HCT116 (cell line): ENCODE measurements at regions not wholly inside any gene's neighbourhood (a gene's known extent, or its start where the extent isn't known, plus 50 kb on each side); places are given as distances from the start of the nearest gene placed in this dataset.

Experiments
- ATAC-seq: fragments of 200-7000 bp; cut with Tn5 transposase; 2 replicates; pipeline ENCODE4 v1.9.1; 2020; ENCODE audit warnings: mild to moderate bottlenecking, moderate library complexity
- BruUV-seq: library from RNA; stranded (reverse); fragments of 400-500 nt; replicated peaks from 2 replicates; lab custom pipeline; 2021; lab: Mats Ljungman, UMichigan
- CTCF ChIA-PET: fragments of 300-600 bp; sonication (Branson Sonifier 250); formaldehyde crosslinking; loops from one replicate; lab custom pipeline; 2021; ENCODE audit warnings: antibody characterized with exemption; lab: Charles Lee
- POLR2A ChIA-PET: fragments of 300-600, 350-600 bp; sonication (Branson Sonifier 250); formaldehyde crosslinking; loops from one replicate; lab custom pipeline; 2021; ENCODE audit warnings: antibody characterized with exemption; lab: Charles Lee
- RAD21 ChIA-PET, 2 experiments: fragments of 300-600 bp; sonication (Branson Sonifier 250); formaldehyde crosslinking; loops; one replicate each; lab custom pipeline; 2023; ENCODE audit warnings: low total read pairs in 2 of 2; ENCODE audit not compliant: uncharacterized antibody in 2 of 2, unreplicated experiment in 2 of 2, low non-redundant PET in 1 of 2; lab: Charles Lee
- DNase-seq: peaks from one replicate; pipeline ENCODE4 v3.0.0-alpha.2; 2010; ENCODE audit warnings: low read depth, low spot score
- H2AFZ ChIP-seq: fragments of 200-600 bp; shearing (Covaris generic), sonication (generic); 2 replicates; pipeline ENCODE4 v1.6.1; 2017; ENCODE audit warnings: low read depth, mixed run types, mixed read lengths, antibody characterized with exemption, low read length; ENCODE audit not compliant: poor library complexity, severe bottlenecking
- H3K27ac ChIP-seq: 2 replicates; pipeline ENCODE4 v1.5.1; 2012; ENCODE audit warnings: low read depth, low read length
- H3K27me3 ChIP-seq: fragments of 200-600 bp; sonication (generic); 2 replicates; pipeline ENCODE4 v1.6.1; 2016; ENCODE audit warnings: mixed run types, low read length, mixed read lengths; ENCODE audit not compliant: insufficient read depth
- H3K36me3 ChIP-seq, 2 experiments: fragments of 200-500 bp in 1 of 2; fragments of 200-600 bp in 1 of 2; sonication (Bioruptor generic) in 1 of 2; sonication (generic) in 1 of 2; 2 replicates each; pipeline versions ENCODE4 v1.5.1 to v1.6.1; 2014 to 2016; ENCODE audit warnings: low read length in 2 of 2, inconsistent platforms in 1 of 2, mixed read lengths in 1 of 2, mixed run types in 1 of 2; ENCODE audit not compliant: insufficient read depth in 2 of 2, control insufficient read depth in 1 of 2
- H3K4me1 ChIP-seq, 2 experiments: fragments of 200-600 bp in 1 of 2; sonication (generic) in 1 of 2; 2 replicates each; pipeline versions ENCODE4 v1.5.1 to v1.6.1; 2012 to 2017; ENCODE audit warnings: low read length in 2 of 2, inconsistent platforms in 1 of 2, mild to moderate bottlenecking in 1 of 2, mixed read lengths in 1 of 2, mixed run types in 1 of 2, moderate library complexity in 1 of 2; ENCODE audit not compliant: insufficient read depth in 2 of 2, control insufficient read depth in 1 of 2
- H3K4me2 ChIP-seq: fragments of 200-600 bp; sonication (generic); 2 replicates; pipeline ENCODE4 v1.6.1; 2017; ENCODE audit warnings: mixed run types, low read length, mixed read lengths
- H3K4me3 ChIP-seq, 2 experiments: fragments of 200-600 bp in 1 of 2; sonication (generic) in 1 of 2; replicated peaks in 1 of 2; 2 replicates each; pipeline ENCODE4 v1.5.1; 2011 to 2016; ENCODE audit warnings: low read length in 2 of 2, control low read depth in 1 of 2, low read depth in 1 of 2, mild to moderate bottlenecking in 1 of 2, mixed read lengths in 1 of 2, mixed run types in 1 of 2
- H3K79me2 ChIP-seq: fragments of 200-600 bp; sonication (generic); 2 replicates; pipeline ENCODE4 v1.6.1; 2017; ENCODE audit warnings: mild to moderate bottlenecking, mixed run types, low read length, moderate library complexity, mixed read lengths; ENCODE audit not compliant: insufficient read depth
- H3K9ac ChIP-seq: fragments of 200-600 bp; sonication (generic); 2 replicates; pipeline ENCODE4 v1.6.1; 2016; ENCODE audit warnings: low read length, mixed read lengths
- H3K9me2 ChIP-seq: fragments of 200-600 bp; sonication (generic), shearing (Covaris generic); 2 replicates; pipeline ENCODE4 v1.6.1; 2017; ENCODE audit warnings: mixed run types, mild to moderate bottlenecking, moderate library complexity; ENCODE audit not compliant: insufficient read depth
- H3K9me3 ChIP-seq, 2 experiments: fragments of 200-500 bp in 1 of 2; fragments of 200-600 bp in 1 of 2; sonication (Bioruptor generic) in 1 of 2; sonication (generic) in 1 of 2; 2 replicates each; pipeline ENCODE4 v1.6.1; 2014 to 2017; ENCODE audit warnings: low read length in 2 of 2, mixed read lengths in 2 of 2, inconsistent platforms in 1 of 2, low read depth in 1 of 2, mild to moderate bottlenecking in 1 of 2, mixed run types in 1 of 2, moderate library complexity in 1 of 2; ENCODE audit not compliant: control insufficient read depth in 1 of 2, insufficient read depth in 1 of 2
- H4K20me1 ChIP-seq: fragments of 200-600 bp; sonication (generic), shearing (Covaris generic); 2 replicates; pipeline ENCODE4 v1.6.1; 2017; ENCODE audit warnings: mixed run types, mild to moderate bottlenecking, moderate library complexity; ENCODE audit not compliant: insufficient read depth
- CBX3 ChIP-seq: IDR thresholded peaks from 2 replicates; pipeline ENCODE4 v1.6.1; 2012; ENCODE audit warnings: low read depth
- CEBPB ChIP-seq: IDR thresholded peaks from 2 replicates; pipeline ENCODE4 v1.6.1; 2012; ENCODE audit warnings: low read depth
- EZH2phosphoT487 ChIP-seq: fragments of 200-600 bp; IDR thresholded peaks from 2 replicates; pipeline ENCODE4 v1.6.1; 2018; ENCODE audit warnings: antibody characterized with exemption, borderline replicate concordance
- FOSL1 ChIP-seq: IDR thresholded peaks from 2 replicates; pipeline ENCODE4 v1.6.1; 2012; ENCODE audit warnings: low read depth
- JUND ChIP-seq: IDR thresholded peaks from 2 replicates; pipeline ENCODE4 v1.6.1; 2012
- MAX ChIP-seq: IDR thresholded peaks from 2 replicates; pipeline ENCODE4 v1.6.1; 2012
- RAD21 ChIP-seq: IDR thresholded peaks from 2 replicates; pipeline ENCODE4 v1.6.1; 2012; ENCODE audit warnings: low read depth, mild to moderate bottlenecking
- SP1 ChIP-seq: IDR thresholded peaks from 2 replicates; pipeline ENCODE4 v1.6.1; 2012; ENCODE audit warnings: low read depth
- SRF ChIP-seq: IDR thresholded peaks from 2 replicates; pipeline ENCODE4 v1.6.1; 2012; ENCODE audit warnings: low read depth
- YY1 ChIP-seq: IDR thresholded peaks from 2 replicates; pipeline ENCODE4 v1.6.1; 2011; ENCODE audit warnings: low read length, low read depth, moderate library complexity, mild to moderate bottlenecking; ENCODE audit not compliant: insufficient replicate concordance; ENCODE audit errors: extremely low read depth
- ZBTB33 ChIP-seq: IDR thresholded peaks from 2 replicates; pipeline ENCODE4 v1.6.1; 2011; ENCODE audit warnings: mild to moderate bottlenecking, low read length, moderate library complexity; ENCODE audit not compliant: insufficient replicate concordance; ENCODE audit errors: extremely low read depth
- ZNF274 ChIP-seq: fragments of 200-500 bp; sonication (Bioruptor generic); IDR thresholded peaks from 2 replicates; pipeline ENCODE4 v1.6.1; 2014; ENCODE audit warnings: mild to moderate bottlenecking, low read depth, low read length, inconsistent platforms
- intact Hi-C: fragments of 100-400 bp; cut with micrococcal nuclease; formaldehyde crosslinking; loops from 2 replicates; pipeline ENCODE4 v1.10.0; 2022
- TF ChIP-seq, protein P1 (sequence below), 3 experiments: fragments of 200-600 bp in 1 of 3; sonication (generic) in 1 of 3; IDR thresholded peaks in 2 of 3; conservative IDR thresholded peaks in 1 of 3; 2 replicates each; pipeline ENCODE4 v1.5.1; 2012 to 2017; ENCODE audit warnings: low read depth in 2 of 3, low read length in 2 of 3, antibody characterized with exemption in 1 of 3, borderline replicate concordance in 1 of 3, control low read depth in 1 of 3, mild to moderate bottlenecking in 1 of 3, mixed read lengths in 1 of 3, mixed run types in 1 of 3, moderate library complexity in 1 of 3; ENCODE audit not compliant: insufficient read depth in 1 of 3
- TF ChIP-seq, protein P2 (sequence below): IDR thresholded peaks from 2 replicates; pipeline ENCODE4 v1.6.1; 2012; ENCODE audit warnings: low read depth

DNA sequence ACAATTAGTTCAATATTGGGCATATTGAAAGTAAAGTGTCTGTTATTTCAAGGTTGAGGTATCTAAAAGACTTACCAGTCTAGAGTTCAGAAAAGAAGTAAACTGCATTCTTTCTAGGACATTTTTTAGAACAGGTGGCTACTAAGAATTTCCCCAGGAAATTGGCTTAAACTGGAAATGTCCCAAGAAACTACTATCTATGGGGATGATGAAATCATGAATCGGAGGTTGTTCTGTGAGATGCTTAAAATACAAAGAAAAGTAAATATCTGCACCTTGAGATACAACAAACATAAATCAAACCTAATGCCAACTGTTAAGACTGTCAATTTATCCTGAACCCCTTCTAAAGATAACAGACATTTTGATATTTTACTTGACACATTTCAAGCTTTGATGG is 226.5 kb upstream of the NREP start:
- Histone ChIP-seq H3K27me3 (no peaks in the 10 kb centered on the region), H3K9ac (no peak overlapping the region), H3K4me2 (no peak overlapping the region), H4K20me1 (no peaks in the 10 kb centered on the region), H3K9me2 (no peaks in the 10 kb centered on the region), H3K9me3 (no peaks in the 10 kb centered on the region), H3K36me3 (no peaks in the 10 kb centered on the region), H2AFZ (no peak overlapping the region), H3K4me1 (peaks cover 0 to 6% of the 10 kb centered on the region in 2 experiments; a peak in 2 of 4 replicates), H3K27ac (no peak overlapping the region), H3K4me3 (no peak overlapping the region)
- ATAC-seq, result no peak
- ChIA-PET POLR2A (no interaction called here), CTCF (no interaction called here), RAD21 (no interaction called here)
- intact Hi-C loops, result loop anchor here (5.0 kb wide), 1 partner anchor 34 kb away; no protein-coding TSS in a partner anchor
- no TSS peak for BruUV-seq
- no peak for DNase-seq
- no peak for TF ChIP-seq ZNF274
- TF ChIP-seq, protein P1, sequence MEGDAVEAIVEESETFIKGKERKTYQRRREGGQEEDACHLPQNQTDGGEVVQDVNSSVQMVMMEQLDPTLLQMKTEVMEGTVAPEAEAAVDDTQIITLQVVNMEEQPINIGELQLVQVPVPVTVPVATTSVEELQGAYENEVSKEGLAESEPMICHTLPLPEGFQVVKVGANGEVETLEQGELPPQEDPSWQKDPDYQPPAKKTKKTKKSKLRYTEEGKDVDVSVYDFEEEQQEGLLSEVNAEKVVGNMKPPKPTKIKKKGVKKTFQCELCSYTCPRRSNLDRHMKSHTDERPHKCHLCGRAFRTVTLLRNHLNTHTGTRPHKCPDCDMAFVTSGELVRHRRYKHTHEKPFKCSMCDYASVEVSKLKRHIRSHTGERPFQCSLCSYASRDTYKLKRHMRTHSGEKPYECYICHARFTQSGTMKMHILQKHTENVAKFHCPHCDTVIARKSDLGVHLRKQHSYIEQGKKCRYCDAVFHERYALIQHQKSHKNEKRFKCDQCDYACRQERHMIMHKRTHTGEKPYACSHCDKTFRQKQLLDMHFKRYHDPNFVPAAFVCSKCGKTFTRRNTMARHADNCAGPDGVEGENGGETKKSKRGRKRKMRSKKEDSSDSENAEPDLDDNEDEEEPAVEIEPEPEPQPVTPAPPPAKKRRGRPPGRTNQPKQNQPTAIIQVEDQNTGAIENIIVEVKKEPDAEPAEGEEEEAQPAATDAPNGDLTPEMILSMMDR (IDR thresholded peaks at IDR 0.05 in 2 of 3, conservative IDR thresholded peaks at IDR 0.05 in 1 of 3; ENCODE audit: borderline replicate concordance in 1 of 3, insufficient read depth in 1 of 3, low read depth in 2 of 3, low read length in 2 of 3), result no peak
- TF ChIP-seq SRF, result no peak
- no peak for TF ChIP-seq EZH2phosphoT487
- no peak for TF ChIP-seq SP1
- no peak for TF ChIP-seq CEBPB
- no peak for TF ChIP-seq CBX3
- TF ChIP-seq, protein P2, sequence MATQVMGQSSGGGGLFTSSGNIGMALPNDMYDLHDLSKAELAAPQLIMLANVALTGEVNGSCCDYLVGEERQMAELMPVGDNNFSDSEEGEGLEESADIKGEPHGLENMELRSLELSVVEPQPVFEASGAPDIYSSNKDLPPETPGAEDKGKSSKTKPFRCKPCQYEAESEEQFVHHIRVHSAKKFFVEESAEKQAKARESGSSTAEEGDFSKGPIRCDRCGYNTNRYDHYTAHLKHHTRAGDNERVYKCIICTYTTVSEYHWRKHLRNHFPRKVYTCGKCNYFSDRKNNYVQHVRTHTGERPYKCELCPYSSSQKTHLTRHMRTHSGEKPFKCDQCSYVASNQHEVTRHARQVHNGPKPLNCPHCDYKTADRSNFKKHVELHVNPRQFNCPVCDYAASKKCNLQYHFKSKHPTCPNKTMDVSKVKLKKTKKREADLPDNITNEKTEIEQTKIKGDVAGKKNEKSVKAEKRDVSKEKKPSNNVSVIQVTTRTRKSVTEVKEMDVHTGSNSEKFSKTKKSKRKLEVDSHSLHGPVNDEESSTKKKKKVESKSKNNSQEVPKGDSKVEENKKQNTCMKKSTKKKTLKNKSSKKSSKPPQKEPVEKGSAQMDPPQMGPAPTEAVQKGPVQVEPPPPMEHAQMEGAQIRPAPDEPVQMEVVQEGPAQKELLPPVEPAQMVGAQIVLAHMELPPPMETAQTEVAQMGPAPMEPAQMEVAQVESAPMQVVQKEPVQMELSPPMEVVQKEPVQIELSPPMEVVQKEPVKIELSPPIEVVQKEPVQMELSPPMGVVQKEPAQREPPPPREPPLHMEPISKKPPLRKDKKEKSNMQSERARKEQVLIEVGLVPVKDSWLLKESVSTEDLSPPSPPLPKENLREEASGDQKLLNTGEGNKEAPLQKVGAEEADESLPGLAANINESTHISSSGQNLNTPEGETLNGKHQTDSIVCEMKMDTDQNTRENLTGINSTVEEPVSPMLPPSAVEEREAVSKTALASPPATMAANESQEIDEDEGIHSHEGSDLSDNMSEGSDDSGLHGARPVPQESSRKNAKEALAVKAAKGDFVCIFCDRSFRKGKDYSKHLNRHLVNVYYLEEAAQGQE, result no peak
- no peak for TF ChIP-seq RAD21
- TF ChIP-seq ZBTB33, result no peak
- no peak for TF ChIP-seq FOSL1
- TF ChIP-seq MAX, result no peak
- no peak for TF ChIP-seq YY1
- no peak for TF ChIP-seq JUND
- TF ChIP-seq, all 23 proteins: peak for 0
- H3K79me2 ChIP-seq, result no peaks in the 10 kb centered on the region
